HTR-8/SVneo (cell line): ENCODE measurements at regions not wholly inside any gene's neighbourhood (a gene's known extent, or its start where the extent isn't known, plus 50 kb on each side); places are given as distances from the start of the nearest gene placed in this dataset.

Experiments
- DNase-seq: peaks from one replicate; pipeline ENCODE4 v3.0.0; 2011; ENCODE audit warnings: low spot score, mixed read lengths; ENCODE audit not compliant: insufficient read length
- FAIRE-seq: peaks from 2 replicates; lab custom pipeline; 2011; peaks lifted over from hg19 to GRCh38; lab: Jason Lieb, UNC

DNA sequence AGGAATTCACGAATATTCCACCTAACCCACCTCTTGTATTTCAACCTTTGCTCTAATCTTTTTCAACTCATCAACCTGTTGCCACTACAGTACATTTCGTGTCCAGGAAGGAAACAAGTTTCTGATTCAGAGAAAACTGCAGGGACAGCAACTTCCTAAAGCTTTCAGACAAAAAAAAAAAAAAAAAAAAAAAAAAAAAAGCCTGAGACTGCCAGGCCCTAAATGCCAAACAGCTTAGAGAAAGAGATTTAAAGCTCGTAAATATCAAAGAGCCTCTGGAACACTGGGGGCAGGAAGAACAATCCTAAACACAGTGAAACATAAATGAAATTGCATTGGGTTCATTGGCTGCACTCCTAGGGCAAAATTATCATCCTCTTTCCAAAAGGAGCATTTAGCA, 411.2 kb upstream of the SPTLC3 start:
- FAIRE-seq (no peak), DNase-seq (no peak)

DNA sequence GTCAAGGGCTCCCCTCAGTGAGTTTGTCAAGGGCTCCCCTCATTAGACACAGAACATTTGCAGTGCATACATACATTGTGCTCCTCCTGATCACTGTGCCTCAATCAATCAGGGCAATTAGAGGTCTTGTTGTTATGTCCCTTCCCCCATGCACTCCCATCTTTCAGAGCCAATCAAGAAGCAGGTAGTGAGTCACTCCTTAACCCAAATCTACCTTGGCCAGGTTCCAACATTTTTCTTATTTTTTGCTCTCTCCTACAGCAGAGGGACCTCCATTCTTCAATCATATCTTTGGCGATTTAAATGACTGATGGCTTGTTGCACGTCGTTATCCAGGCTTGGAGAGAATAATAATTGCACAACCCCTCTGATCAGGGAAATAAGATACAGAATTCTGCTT, 409.9 kb upstream of the SPTLC3 start:
- no peak for FAIRE-seq
- DNase-seq = no peak

DNA sequence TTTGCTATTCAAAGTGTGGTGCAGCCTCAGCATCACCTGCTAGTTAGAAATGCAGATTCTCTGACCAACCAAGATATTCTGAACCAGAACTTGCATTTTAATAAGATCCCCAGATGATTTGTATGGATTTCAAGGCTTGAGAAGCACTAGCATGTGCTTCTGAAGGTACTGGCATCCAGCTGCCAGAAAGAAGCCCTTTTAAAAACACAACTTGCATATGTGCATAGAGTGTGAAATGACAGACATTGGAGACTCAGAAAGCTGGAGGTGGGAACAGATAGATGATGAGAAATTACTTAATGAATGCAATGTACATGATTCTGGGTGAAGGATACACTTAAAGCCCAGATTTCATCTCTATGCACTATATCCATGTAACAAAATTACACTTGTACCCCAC, 409.3 kb upstream of the SPTLC3 start:
- FAIRE-seq = no peak
- DNase-seq = no peak

GRCh38 chr20:12605751-12606150, 403.0 kb upstream of the SPTLC3 start:
- FAIRE-seq = no peak
- no peak for DNase-seq

GRCh38 chr20:12610871-12611270, 397.9 kb upstream of the SPTLC3 start:
- FAIRE-seq = no peak
- DNase-seq = no peak

DNA sequence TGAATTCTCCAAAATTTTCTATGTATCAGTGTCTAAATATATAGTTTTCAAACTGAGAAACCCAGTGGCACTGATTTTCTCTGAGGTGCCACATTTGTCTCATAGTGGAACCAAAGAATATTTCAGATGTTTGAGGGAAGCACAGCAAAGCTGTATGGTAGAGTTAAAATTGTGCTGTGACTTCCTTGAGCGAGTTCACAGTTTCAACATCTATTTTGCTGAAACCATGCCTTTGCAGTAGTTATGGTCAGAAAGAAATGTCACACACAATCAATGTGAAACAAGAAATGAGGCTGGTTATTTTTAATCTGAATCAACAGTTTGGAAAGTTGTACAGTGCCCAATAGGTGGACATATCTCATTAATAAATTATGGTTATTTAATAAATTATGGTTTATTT, 394.0 kb upstream of the SPTLC3 start:
- no peak for FAIRE-seq

GRCh38 chr20:12617076-12617475, 391.7 kb upstream of the SPTLC3 start:
- DNase-seq (no peak), FAIRE-seq (no peak)

More for the DNA sequence above, 394.0 kb upstream of the SPTLC3 start:
- no peak for DNase-seq

GRCh38 chr20:12623870-12624269, 384.9 kb upstream of the SPTLC3 start:
- FAIRE-seq (no peak), DNase-seq (no peak)

DNA sequence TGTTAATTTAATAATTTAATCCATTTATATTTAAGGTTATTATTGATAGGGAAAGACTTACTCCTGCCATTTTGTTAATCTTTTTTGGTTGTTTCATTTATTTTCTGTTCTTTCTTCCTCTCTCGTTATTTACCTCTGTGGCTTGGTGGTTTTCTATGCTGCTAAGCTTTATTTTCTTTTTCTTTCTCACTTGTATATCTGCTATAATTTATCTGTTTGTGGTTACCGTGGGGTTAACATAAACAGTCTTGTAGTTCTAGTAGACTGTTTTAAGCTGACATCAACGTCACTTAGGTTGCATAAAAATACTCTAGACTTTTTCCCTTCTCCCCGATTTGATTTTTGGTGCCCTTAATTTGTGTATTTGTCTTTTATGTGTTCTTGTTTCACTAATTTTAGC, 381.3 kb upstream of the SPTLC3 start:
- no peak for DNase-seq
- no peak for FAIRE-seq

- FAIRE-seq = no peak
- no peak for DNase-seq
These were observed 370.0 kb upstream of the SPTLC3 start for GRCh38 chr20:12638633-12639312.

DNA sequence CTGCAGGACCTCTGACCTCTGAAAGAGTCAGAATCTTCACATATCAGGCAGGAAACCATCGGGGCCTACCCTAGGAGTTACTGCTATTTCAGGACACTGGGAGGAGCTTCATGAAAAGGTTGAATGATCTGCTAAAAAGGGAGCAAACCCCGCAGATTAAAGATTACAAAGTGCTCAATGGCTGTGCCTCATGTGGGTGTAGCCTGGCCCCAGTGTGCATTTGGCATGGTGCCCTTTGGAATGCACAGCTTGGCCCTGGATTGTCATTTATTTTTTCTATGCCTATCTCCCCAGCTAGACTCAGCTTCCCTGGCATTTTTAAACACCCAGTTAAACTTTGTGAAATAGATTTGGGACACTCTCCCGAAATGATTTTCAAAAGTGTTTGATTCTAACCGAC, 368.5 kb upstream of the SPTLC3 start:
- no peak for FAIRE-seq

GRCh38 chr20:12641619-12642018, 367.2 kb upstream of the SPTLC3 start:
- DNase-seq = no peak
- no peak for FAIRE-seq

More for the DNA sequence above, 368.5 kb upstream of the SPTLC3 start:
- no peak for DNase-seq

DNA sequence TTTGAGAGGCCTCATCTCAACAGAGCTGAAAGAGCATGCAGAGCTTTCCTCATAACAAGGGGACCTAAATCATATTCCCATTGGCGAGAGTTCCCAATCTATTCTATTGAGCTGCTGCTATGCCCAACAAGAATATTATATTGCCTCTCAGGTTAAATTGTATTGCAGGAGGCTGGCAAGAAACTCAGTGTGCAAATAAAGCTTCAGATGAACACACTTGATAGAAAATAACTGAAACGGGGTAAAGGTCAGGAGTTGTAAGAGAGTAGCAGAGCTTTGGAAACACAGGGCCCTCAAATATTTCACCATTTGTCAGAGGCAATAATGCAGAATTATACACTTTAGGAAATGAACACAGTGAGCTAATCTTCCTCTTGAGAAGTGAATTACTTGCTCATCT, 364.3 kb upstream of the SPTLC3 start:
- FAIRE-seq (no peak), DNase-seq (no peak)

GRCh38 chr20:12649234-12649633, 359.5 kb upstream of the SPTLC3 start:
- FAIRE-seq (no peak), DNase-seq (no peak)

- FAIRE-seq (no peak), DNase-seq (no peak)
These were observed 355.1 kb upstream of the SPTLC3 start for GRCh38 chr20:12653642-12654041.

GRCh38 chr20:12659942-12660341, 348.8 kb upstream of the SPTLC3 start:
- FAIRE-seq = no peak
- no peak for DNase-seq

DNA sequence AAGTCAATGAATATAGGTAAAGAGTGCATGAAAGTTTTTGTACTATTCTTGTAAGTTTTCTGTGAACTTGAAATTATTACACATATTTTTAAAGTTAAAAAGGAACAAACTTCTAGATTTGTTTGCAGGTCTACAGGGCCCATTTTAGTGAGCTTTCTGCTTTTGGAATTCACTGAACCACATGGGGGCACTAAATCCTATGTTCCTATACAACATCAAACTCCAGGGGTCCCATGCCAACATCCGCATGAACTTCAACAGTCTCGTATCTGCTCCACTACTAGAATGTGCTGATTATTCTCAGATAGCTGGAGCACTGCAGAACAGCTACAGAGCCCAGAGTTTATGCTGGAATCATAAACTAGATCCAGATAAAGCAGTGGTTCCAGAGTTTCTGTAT, 347.9 kb upstream of the SPTLC3 start:
- no peak for DNase-seq
- FAIRE-seq = no peak

DNA sequence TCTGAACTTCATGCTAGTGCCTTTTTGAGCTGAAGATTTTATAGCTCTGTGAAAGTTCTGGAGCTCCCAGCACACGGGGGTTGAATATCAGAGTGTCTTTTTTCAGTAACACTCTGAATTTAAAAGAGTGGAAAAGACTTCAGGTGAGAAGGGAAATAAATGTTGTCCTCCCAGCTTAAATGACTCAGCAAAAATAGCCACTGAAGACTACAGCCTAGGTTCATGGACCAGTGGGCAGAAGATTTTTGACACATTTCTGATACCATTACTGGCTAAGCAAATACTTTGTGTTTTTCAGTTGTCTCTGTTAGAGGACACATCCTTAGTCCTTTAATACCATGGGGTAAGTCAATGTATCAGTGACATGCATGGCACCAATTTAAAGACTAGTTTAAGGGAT, 338.5 kb upstream of the SPTLC3 start:
- FAIRE-seq = no peak

GRCh38 chr20:12673352-12673751, 335.4 kb upstream of the SPTLC3 start:
- no peak for DNase-seq
- FAIRE-seq = no peak

More for the DNA sequence above, 338.5 kb upstream of the SPTLC3 start:
- DNase-seq = no peak

- DNase-seq (no peak), FAIRE-seq (no peak)
These were observed 330.8 kb upstream of the SPTLC3 start for GRCh38 chr20:12677925-12678324.

DNA sequence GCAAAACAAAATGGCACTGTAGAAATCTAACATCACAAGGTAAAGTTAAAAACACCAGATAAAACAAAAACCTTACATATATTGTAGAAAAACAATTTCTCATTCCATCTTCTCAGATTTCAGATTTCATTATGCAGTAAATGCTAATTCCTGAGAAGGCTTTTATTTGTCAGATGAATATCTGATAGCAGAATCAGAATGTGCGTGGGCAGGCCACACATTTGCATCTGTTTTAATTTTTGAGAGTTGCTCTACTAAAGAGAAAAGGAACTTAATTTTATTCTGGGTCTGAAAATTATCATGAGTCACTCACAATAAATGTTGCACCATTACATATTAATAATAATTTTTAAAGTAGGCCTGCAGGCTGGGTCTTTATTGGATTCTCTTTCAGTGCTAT, 329.3 kb upstream of the SPTLC3 start:
- DNase-seq (no peak), FAIRE-seq (no peak)

GRCh38 chr20:12682613-12683012, 326.2 kb upstream of the SPTLC3 start:
- FAIRE-seq = no peak
- no peak for DNase-seq

DNA sequence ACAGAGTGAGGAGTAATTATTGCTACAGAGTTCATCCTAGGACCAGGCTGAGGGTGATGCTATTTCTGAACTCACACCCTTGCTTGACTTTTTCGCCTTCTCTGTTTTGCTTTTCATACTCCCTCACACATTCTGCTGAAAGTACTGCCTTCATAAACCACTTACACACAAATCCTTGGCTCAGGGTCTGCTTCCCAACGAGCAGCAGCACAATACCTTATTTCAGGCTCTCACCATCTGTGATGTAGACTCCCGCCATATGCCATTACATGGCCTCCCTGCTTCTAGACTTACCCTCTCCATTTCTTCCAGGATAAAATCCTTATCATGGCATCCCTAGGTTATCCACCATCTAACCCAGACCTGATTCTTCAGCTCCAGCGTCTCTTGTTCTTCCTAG, 321.3 kb upstream of the SPTLC3 start:
- FAIRE-seq (no peak), DNase-seq (no peak)
